H1 (cell line): ENCODE measurements at regions not wholly inside any gene's neighbourhood (a gene's known extent, or its start where the extent isn't known, plus 50 kb on each side); places are given as distances from the start of the nearest gene placed in this dataset.

Source experiments
- CTCF ChIA-PET: fragments of 300-600 bp; sonication (Branson Sonifier 250); formaldehyde crosslinking; loops from one replicate; lab custom pipeline; 2021; ENCODE audit not compliant: partially characterized antibody; lab: Charles Lee
- POLR2A ChIA-PET: fragments of 300-600 bp; sonication (Branson Sonifier 250); formaldehyde crosslinking; loops from one replicate; lab custom pipeline; 2021; ENCODE audit warnings: inconsistent platforms; ENCODE audit not compliant: partially characterized antibody; lab: Charles Lee
- DNase-seq, 2 experiments: peaks; one replicate each; pipeline versions ENCODE4 v3.0.0 to v3.0.0-alpha.2; 2010 to 2022; ENCODE audit warnings: low spot score in 2 of 2, low read depth in 1 of 2, mixed read lengths in 1 of 2
- FAIRE-seq: peaks from 2 replicates; lab custom pipeline; 2011; peaks lifted over from hg19 to GRCh38; lab: Jason Lieb, UNC
- H2AFZ ChIP-seq: 2 replicates; pipeline ENCODE4 v1.8.1; 2012; ENCODE audit warnings: low read length, inconsistent platforms
- H2AK5ac ChIP-seq: 2 replicates; pipeline ENCODE4 v1.6.1; 2013; ENCODE audit warnings: low read depth, low read length
- H2BK120ac ChIP-seq: replicated peaks from 2 replicates; pipeline ENCODE3; 2013; ENCODE audit warnings: low read depth, low read length, inconsistent platforms
- H2BK12ac ChIP-seq: 2 replicates; pipeline ENCODE4 v1.6.1; 2013; ENCODE audit warnings: low read depth, low read length
- H2BK15ac ChIP-seq: 2 replicates; pipeline ENCODE4 v1.6.1; 2013; ENCODE audit warnings: low read length
- H2BK20ac ChIP-seq: 2 replicates; pipeline ENCODE4 v1.6.1; 2013; ENCODE audit warnings: low read length
- H2BK5ac ChIP-seq: 2 replicates; pipeline ENCODE4 v1.6.1; 2013; ENCODE audit warnings: low read depth, low read length
- H3K14ac ChIP-seq: 2 replicates; pipeline ENCODE4 v1.6.1; 2013; ENCODE audit warnings: inconsistent platforms; ENCODE audit not compliant: insufficient read length
- H3K18ac ChIP-seq: 2 replicates; pipeline ENCODE4 v1.6.1; 2013; ENCODE audit warnings: low read length; ENCODE audit errors: extremely low read depth
- H3K23ac ChIP-seq: 2 replicates; pipeline ENCODE4 v1.6.1; 2013; ENCODE audit warnings: inconsistent platforms; ENCODE audit not compliant: insufficient read length
- H3K23me2 ChIP-seq: 2 replicates; pipeline ENCODE4 v1.6.1; 2013; ENCODE audit warnings: low read depth, low read length
- H3K27ac ChIP-seq: 2 replicates; pipeline ENCODE4 v1.6.1; 2011; ENCODE audit warnings: low read depth, low read length, inconsistent platforms
- H3K27me3 ChIP-seq, 4 experiments: replicated peaks in 1 of 4; 1 replicate in 1 of 4; 2 replicates in 3 of 4; pipeline versions ENCODE4 v1.6.1 to v1.8.1; 2011 to 2013; ENCODE audit warnings: low read length in 3 of 4, mild to moderate bottlenecking in 3 of 4, inconsistent platforms in 2 of 4, mixed read lengths in 2 of 4, moderate library complexity in 1 of 4; ENCODE audit not compliant: control insufficient read depth in 3 of 4, insufficient read depth in 3 of 4; ENCODE audit errors: extremely low read depth in 1 of 4
- H3K36me3 ChIP-seq, 4 experiments: 2 replicates each; pipeline versions ENCODE4 v1.6.1 to v1.8.1; 2011 to 2013; ENCODE audit warnings: mild to moderate bottlenecking in 4 of 4, low read length in 3 of 4, moderate library complexity in 2 of 4, control low read depth in 1 of 4, inconsistent platforms in 1 of 4; ENCODE audit not compliant: insufficient read depth in 4 of 4, control insufficient read depth in 2 of 4
- H3K4ac ChIP-seq: replicated peaks from 2 replicates; pipeline ENCODE3; 2013; ENCODE audit warnings: low read length, low read depth, mixed read lengths, inconsistent platforms; ENCODE audit not compliant: insufficient read length
- H3K4me1 ChIP-seq, 4 experiments: replicated peaks in 1 of 4; 1 replicate in 1 of 4; 2 replicates in 3 of 4; pipeline versions ENCODE4 v1.6.1 to v1.8.1; 2011 to 2013; ENCODE audit warnings: low read length in 3 of 4, inconsistent platforms in 2 of 4, mixed read lengths in 1 of 4; ENCODE audit not compliant: insufficient read depth in 4 of 4, control insufficient read depth in 3 of 4
- H3K4me2 ChIP-seq, 2 experiments: 2 replicates each; pipeline versions ENCODE4 v1.6.1 to v1.8.1; 2011 to 2013; ENCODE audit warnings: low read depth in 2 of 2, low read length in 2 of 2, control low read depth in 1 of 2, inconsistent platforms in 1 of 2, mild to moderate bottlenecking in 1 of 2; ENCODE audit not compliant: insufficient read depth in 1 of 2
- H3K4me3 ChIP-seq, 4 experiments: fragments of 200-600, 300-600 bp in 1 of 4; sonication (generic), shearing (Covaris generic), sonication (Bioruptor Twin) in 1 of 4; 2 replicates each; pipeline versions ENCODE4 v1.5.1 to v1.8.1; 2011 to 2016; ENCODE audit warnings: low read length in 4 of 4, low read depth in 3 of 4, control low read depth in 2 of 4, inconsistent platforms in 2 of 4, mild to moderate bottlenecking in 2 of 4, mixed read lengths in 1 of 4, moderate library complexity in 1 of 4; ENCODE audit not compliant: insufficient read depth in 2 of 4; ENCODE audit errors: extremely low read depth in 1 of 4
- H3K56ac ChIP-seq: replicated peaks from 2 replicates; pipeline ENCODE3; 2013; ENCODE audit warnings: low read depth, mild to moderate bottlenecking, mixed read lengths, low read length, inconsistent platforms; ENCODE audit not compliant: insufficient read length
- H3K79me1 ChIP-seq: 2 replicates; pipeline ENCODE4 v1.6.1; 2013; ENCODE audit warnings: low read depth, low read length, control low read depth
- H3K79me2 ChIP-seq, 2 experiments: 2 replicates each; pipeline versions ENCODE4 v1.6.1 to v1.8.1; 2012 to 2013; ENCODE audit warnings: low read length in 2 of 2, mild to moderate bottlenecking in 2 of 2, inconsistent platforms in 1 of 2; ENCODE audit not compliant: insufficient read depth in 2 of 2, control insufficient read depth in 1 of 2
- H3K9ac ChIP-seq, 4 experiments: replicated peaks in 1 of 4; 1 replicate in 1 of 4; 2 replicates in 3 of 4; pipeline versions ENCODE4 v1.6.1 to v1.8.1; 2011 to 2013; ENCODE audit warnings: low read depth in 3 of 4, low read length in 3 of 4, control low read depth in 2 of 4, mild to moderate bottlenecking in 2 of 4, moderate library complexity in 2 of 4, inconsistent platforms in 1 of 4; ENCODE audit errors: extremely low read depth in 1 of 4
- H3K9me3 ChIP-seq, 2 experiments: 2 replicates each; pipeline versions ENCODE4 v1.6.1 to v1.8.1; 2012 to 2013; ENCODE audit warnings: mild to moderate bottlenecking in 2 of 2, moderate library complexity in 2 of 2, control low read depth in 1 of 2, inconsistent platforms in 1 of 2, low read depth in 1 of 2, low read length in 1 of 2, mixed read lengths in 1 of 2; ENCODE audit not compliant: insufficient read depth in 2 of 2
- H4K20me1 ChIP-seq, 2 experiments: replicated peaks in 1 of 2; 2 replicates each; pipeline versions ENCODE3 to v1.8.1; 2011 to 2013; ENCODE audit warnings: inconsistent platforms in 2 of 2, low read length in 2 of 2, mild to moderate bottlenecking in 1 of 2; ENCODE audit not compliant: insufficient read depth in 2 of 2, control insufficient read depth in 1 of 2
- H4K5ac ChIP-seq: 2 replicates; pipeline ENCODE4 v1.6.1; 2013; ENCODE audit warnings: low read length, low read depth, mixed read lengths, inconsistent platforms; ENCODE audit not compliant: insufficient read length
- H4K8ac ChIP-seq: 2 replicates; pipeline ENCODE4 v1.8.0; 2013; ENCODE audit warnings: mild to moderate bottlenecking, moderate library complexity, low read length, inconsistent platforms; ENCODE audit not compliant: insufficient read depth; ENCODE audit errors: extremely low read depth
- H4K91ac ChIP-seq: replicated peaks from 2 replicates; pipeline ENCODE3; 2013; ENCODE audit warnings: low read length, mixed read lengths, inconsistent platforms; ENCODE audit not compliant: insufficient read length
- GABPA ChIP-seq: IDR thresholded peaks from 2 replicates; pipeline ENCODE4 v1.6.1; 2011; ENCODE audit warnings: mild to moderate bottlenecking, low read length, moderate library complexity, borderline replicate concordance; ENCODE audit not compliant: insufficient read depth
- JUN ChIP-seq: IDR thresholded peaks from 2 replicates; pipeline ENCODE4 v1.6.1; 2011; ENCODE audit warnings: low read depth, mild to moderate bottlenecking, improper control_type of control experiment, low read length
- KDM1A ChIP-seq: fragments of 200-600, 300-600 bp; sonication (generic); IDR thresholded peaks from 2 replicates; pipeline ENCODE4 v1.7.1; 2016; ENCODE audit warnings: mild to moderate bottlenecking, low read length, borderline replicate concordance
- POU5F1 ChIP-seq: IDR thresholded peaks from 2 replicates; pipeline ENCODE4 v1.6.1; 2011; ENCODE audit warnings: low read depth, mild to moderate bottlenecking, low read length, moderate library complexity
- RNF2 ChIP-seq: fragments of 200-900, 300-1000 bp; sonication (generic); IDR thresholded peaks from 2 replicates; pipeline ENCODE4 v1.7.1; 2016; ENCODE audit warnings: borderline replicate concordance, low read depth, mild to moderate bottlenecking, antibody characterized with exemption, low read length; ENCODE audit not compliant: poor library complexity, severe bottlenecking; ENCODE audit errors: missing control alignments
- SAP30 ChIP-seq: fragments of 300-600 bp; sonication (generic); IDR thresholded peaks from 2 replicates; pipeline ENCODE4 v1.7.1; 2012; ENCODE audit warnings: low read length, moderate library complexity, mild to moderate bottlenecking, inconsistent platforms; ENCODE audit not compliant: insufficient read depth, insufficient replicate concordance
- SIX5 ChIP-seq: IDR thresholded peaks from 2 replicates; pipeline ENCODE4 v1.6.1; 2011; ENCODE audit warnings: mild to moderate bottlenecking, low read depth, low read length
- SP2 ChIP-seq: IDR thresholded peaks from 2 replicates; pipeline ENCODE4 v1.6.1; 2012; ENCODE audit warnings: mild to moderate bottlenecking, low read length, inconsistent platforms
- SUZ12 ChIP-seq: fragments of 200-600 bp; sonication (generic); IDR thresholded peaks from 2 replicates; pipeline ENCODE4 v1.6.1; 2012; ENCODE audit warnings: mild to moderate bottlenecking, inconsistent platforms, low read length, moderate library complexity, mixed read lengths
- TAF7 ChIP-seq: optimal IDR thresholded peaks from 2 replicates; pipeline ENCODE3; 2011; ENCODE audit warnings: low read depth, mild to moderate bottlenecking, inconsistent platforms, low read length, moderate library complexity, borderline replicate concordance
- TF ChIP-seq, protein P1 (sequence below): IDR thresholded peaks from 2 replicates; pipeline ENCODE4 v1.6.1; 2011; ENCODE audit warnings: low read depth, mild to moderate bottlenecking, low read length; ENCODE audit not compliant: insufficient read depth

- H2BK20ac ChIP-seq, result no peak overlapping the region
- H3K36me3 ChIP-seq, result no peaks in the 10 kb centered on the region
- no peaks in the 10 kb centered on the region for H3K27me3 ChIP-seq
- no peak overlapping the region for H2AFZ ChIP-seq
- H3K9ac ChIP-seq, result no peak overlapping the region
- no peak overlapping the region for H3K23ac ChIP-seq
- no peaks in the 10 kb centered on the region for H4K20me1 ChIP-seq
- CTCF ChIA-PET, result interaction anchor here (0.7 kb wide), 1 partner anchor 11 kb away, joined by 4 read pairs; no protein-coding TSS in a partner anchor
- H2BK12ac ChIP-seq, result no peak overlapping the region
- H2AK5ac ChIP-seq, result no peak overlapping the region
- H3K79me1 ChIP-seq, result no peaks in the 10 kb centered on the region
- H3K56ac ChIP-seq, result no peak overlapping the region
- no peak overlapping the region for H3K4me2 ChIP-seq
- H2BK15ac ChIP-seq, result no peak overlapping the region
- no peaks in the 10 kb centered on the region for H3K23me2 ChIP-seq
- H3K4me3 ChIP-seq, result no peak overlapping the region
- no peak overlapping the region for H3K4ac ChIP-seq
- POLR2A ChIA-PET, result no interaction called here
- FAIRE-seq (no peak), DNase-seq (no peak)
- H3K4me1 ChIP-seq, result peaks cover 0 to 2% (median 0%) of the 10 kb centered on the region in 4 experiments; a peak in 2 of 7 replicates
- no peak overlapping the region for H3K27ac ChIP-seq
- no peak overlapping the region for H4K91ac ChIP-seq
- no peak overlapping the region for H3K14ac ChIP-seq
- H4K8ac ChIP-seq, result no peak overlapping the region
- no peaks in the 10 kb centered on the region for H3K79me2 ChIP-seq
- no peaks in the 10 kb centered on the region for H3K9me3 ChIP-seq
- H3K18ac ChIP-seq, result no peak overlapping the region
- no peak overlapping the region for H4K5ac ChIP-seq
- no peak overlapping the region for H2BK120ac ChIP-seq
- no peak overlapping the region for H2BK5ac ChIP-seq
- no peak for TF ChIP-seq SP2
- TF ChIP-seq SAP30, result no peak
- TF ChIP-seq GABPA, result no peak
- TF ChIP-seq RNF2, result no peak
- TF ChIP-seq SIX5, result no peak
- TF ChIP-seq TAF7, result no peak
- TF ChIP-seq, protein P1, sequence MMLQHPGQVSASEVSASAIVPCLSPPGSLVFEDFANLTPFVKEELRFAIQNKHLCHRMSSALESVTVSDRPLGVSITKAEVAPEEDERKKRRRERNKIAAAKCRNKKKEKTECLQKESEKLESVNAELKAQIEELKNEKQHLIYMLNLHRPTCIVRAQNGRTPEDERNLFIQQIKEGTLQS, result no peak
- TF ChIP-seq SUZ12, result no peak
- TF ChIP-seq JUN, result no peak
- TF ChIP-seq KDM1A, result no peak
- no peak for TF ChIP-seq POU5F1
These were observed 1038.3 kb upstream of the SPRY2 start for GRCh38 chr13:81379183-81379582.
